GM18526 (cell line): ENCODE measurements at regions not wholly inside any gene's neighbourhood (a gene's known extent, or its start where the extent isn't known, plus 50 kb on each side); places are given as distances from the start of the nearest gene placed in this dataset.

Source experiments
- POLR2A ChIP-seq: IDR thresholded peaks from 3 replicates; pipeline ENCODE4 v1.6.1; 2011; ENCODE audit not compliant: insufficient read length; ENCODE audit errors: extremely low read depth

DNA sequence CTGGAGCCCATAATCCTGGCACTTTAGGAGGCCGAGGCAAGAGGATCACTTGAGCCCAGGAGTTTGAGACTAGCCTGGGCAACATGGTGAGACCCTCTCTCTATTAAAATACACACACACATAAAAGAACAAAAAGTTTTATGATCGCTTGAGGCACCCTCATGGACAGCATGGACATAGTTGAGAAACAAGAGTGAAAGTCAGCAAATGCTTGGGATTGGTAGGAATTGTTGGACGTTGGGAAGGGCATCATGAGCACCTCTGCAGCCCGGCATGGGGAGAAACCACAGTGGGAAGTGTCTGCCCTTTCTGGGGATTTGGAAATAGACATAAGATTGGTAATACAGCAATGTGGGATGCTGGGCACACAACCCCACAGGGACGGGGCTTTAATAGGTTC lies 231.9 kb upstream of the FOXN3 start:
- no peak for TF ChIP-seq POLR2A

DNA sequence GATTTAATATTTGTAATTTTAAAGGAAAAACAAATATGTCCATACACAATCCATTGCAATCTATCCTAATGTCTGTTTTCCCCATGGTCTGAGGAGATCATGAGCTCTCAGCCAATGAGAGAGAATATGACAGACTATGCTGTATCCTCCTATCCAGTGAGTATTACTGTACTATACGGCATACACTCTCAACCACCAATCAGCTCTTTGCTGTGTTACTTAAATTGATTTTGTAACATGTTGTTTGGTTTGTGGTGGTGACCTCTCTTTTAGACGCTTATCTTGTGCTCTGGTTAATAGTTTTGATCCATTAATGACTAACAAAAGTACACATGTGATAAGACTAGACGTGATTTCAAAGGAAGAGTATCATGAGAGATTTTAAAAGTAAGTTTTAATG lies 231.5 kb upstream of the FOXN3 start:
- TF ChIP-seq POLR2A: no peak

DNA sequence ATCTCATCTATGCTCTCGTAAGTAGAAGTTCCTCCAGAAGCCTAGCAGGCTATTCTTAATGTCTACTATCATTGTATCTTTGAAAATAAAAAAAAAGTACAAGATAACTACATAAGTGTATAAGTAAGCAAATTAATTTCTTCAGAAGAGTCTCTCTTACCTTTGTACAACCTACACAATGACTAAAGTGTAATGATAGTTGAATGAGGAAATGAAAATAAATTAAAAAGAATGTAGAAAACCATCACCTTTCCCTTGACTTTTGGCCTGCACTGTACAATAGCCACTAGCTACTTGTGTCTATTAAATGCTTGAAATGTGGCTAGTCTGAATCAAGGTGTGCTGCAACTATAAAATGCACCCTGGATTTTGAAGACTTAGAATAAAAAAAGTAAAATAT lies 229.9 kb upstream of the FOXN3 start:
- TF ChIP-seq POLR2A: no peak

DNA sequence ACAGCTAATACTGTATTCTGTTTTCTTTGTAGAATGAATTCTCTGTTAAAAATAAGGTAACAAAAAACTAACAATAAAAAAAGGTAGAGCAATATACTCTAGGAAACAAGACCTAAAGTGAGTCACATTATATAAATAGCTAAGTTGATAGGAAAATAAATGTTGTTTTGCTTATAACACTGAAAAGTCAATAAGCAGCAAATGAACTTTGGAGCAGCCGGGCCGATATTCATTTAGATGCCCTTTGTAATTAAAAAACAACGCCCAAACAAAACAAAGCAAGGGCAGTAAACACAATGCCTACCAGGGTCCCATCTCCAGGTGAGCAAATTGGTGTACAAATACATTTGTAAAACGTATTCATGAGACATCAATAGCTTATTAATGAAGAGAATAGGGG lies 227.6 kb upstream of the FOXN3 start:
- no peak for TF ChIP-seq POLR2A

- no peak for TF ChIP-seq POLR2A
Observed at GRCh38 chr14:89641495-89642175, 224.6 kb upstream of the FOXN3 start.

GRCh38 chr14:89640141-89640540 lies 223.1 kb upstream of the FOXN3 start:
- TF ChIP-seq POLR2A: no peak

DNA sequence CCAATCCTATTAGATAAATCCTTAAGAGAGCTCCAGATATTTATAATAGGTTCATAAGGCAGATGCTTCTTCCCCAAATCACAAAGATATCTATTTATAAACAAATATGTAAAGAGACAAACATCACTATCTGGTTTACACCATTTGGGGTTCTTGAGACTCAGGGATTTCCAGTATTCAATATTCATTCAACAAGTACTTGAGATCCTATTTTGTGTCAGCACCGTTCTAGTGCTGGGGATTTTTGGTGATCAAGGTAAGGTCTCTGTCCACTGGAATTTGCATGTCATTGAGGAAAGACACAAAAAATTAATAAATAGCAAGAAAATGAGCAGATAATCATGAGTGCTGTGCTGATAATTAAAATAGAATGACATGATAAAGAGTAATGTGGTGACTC lies 222.7 kb upstream of the FOXN3 start:
- no peak for TF ChIP-seq POLR2A

DNA sequence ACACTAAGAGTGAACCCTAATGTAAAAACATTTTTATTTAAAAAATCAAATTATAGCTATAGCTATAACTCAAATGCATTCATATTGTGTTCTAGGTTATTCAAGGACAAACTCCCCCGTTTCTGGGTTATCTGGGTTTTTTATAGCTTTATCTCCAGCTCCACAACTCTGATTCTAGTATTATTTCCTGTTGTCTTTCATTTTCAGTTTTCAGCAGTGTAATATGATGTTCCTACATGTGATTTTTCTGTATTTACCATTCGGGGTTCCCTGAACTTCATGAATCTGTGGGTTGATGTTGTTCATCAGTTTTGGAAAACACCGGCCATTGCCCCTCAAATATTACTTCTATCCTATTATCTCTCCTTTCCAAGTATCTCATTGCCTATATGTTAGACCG lies 221.9 kb upstream of the FOXN3 start:
- TF ChIP-seq POLR2A: no peak

DNA sequence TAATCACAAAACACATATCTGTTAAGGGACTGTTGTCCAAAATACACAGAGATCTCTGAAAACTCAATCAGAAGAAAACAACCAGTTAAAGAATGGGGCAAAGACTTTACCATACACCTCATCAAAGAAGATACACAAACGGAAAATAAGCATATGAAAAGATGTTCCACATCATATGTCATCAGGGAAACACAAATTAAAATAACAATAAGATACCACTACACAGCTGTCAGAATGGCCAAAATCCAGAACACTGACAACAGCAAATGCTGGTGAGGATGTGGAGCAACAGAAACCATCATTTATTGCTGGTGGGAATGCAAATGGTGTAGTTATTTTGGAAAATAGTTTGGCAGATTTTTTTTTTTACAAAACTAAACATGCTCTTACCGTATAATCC lies 220.5 kb upstream of the FOXN3 start:
- TF ChIP-seq POLR2A: no peak

- TF ChIP-seq POLR2A: no peak
Observed at GRCh38 chr14:89635615-89636014, 218.6 kb upstream of the FOXN3 start.

- no peak for TF ChIP-seq POLR2A
Observed at GRCh38 chr14:89634037-89634436, 217.0 kb upstream of the FOXN3 start.

GRCh38 chr14:89630101-89630829 lies 213.2 kb upstream of the FOXN3 start:
- no peak for TF ChIP-seq POLR2A

GRCh38 chr14:89629383-89629782 lies 212.3 kb upstream of the FOXN3 start:
- no peak for TF ChIP-seq POLR2A

DNA sequence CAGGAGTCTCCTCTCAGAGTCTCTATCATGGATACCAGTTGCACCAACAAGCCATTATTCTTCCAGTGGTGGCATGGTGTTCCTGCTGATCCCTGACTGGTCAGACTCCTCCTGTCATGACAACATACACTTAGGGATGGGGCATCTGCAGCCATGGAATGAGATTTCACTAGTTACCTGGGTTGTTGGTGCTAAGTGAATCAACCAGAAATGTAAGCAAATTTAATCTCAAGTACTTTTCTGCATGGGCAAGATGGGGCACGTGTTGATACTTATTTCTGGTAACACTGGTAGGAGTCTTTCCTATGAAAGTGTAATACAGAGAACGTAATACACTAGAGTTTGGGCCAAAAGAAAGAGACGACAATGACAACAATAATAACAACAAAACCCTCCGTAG lies 211.5 kb upstream of the FOXN3 start:
- no peak for TF ChIP-seq POLR2A

- no peak for TF ChIP-seq POLR2A
Observed at GRCh38 chr14:89626233-89626806, 209.3 kb upstream of the FOXN3 start.

DNA sequence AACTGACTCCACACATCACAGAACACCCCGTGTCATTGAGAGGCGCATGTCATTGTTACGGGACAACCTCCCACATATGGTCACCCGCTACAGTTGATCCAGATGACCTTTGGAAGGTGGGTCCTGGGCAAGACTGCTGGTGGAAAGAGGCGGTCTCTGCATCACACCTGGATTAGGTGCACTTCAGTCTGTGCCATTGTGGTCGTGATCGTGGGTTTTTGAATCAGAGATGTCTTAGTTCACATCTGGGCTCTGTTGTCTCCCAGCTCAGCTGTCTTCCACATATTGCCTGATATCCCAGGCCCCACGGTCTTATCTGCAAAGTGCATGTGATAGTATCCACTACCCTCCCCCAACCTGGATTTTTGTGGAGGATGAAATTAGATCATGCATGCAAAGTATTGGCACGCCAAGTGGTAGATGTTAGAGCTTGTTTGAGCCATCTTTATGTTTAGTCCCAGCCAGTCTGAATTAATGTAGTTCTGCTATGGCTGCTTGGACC lies 208.7 kb upstream of the FOXN3 start:
- TF ChIP-seq POLR2A: no peak
